Muscle of leg (tissue), 3 donors: ENCODE measurements at regions not wholly inside any gene's neighbourhood (a gene's known extent, or its start where the extent isn't known, plus 50 kb on each side); places are given as distances from the start of the nearest gene placed in this dataset.
"Not testable (repeated sequence)": the region's sequence is repeated elsewhere in the genome, so short reads cannot be mapped to it uniquely, and the experiment has no call there.

Experiments
- DNase-seq: peaks from one replicate; pipeline ENCODE4 v3.0.0; 2013
- H3K27ac ChIP-seq: one replicate; pipeline ENCODE4 v1.5.1; 2013; ENCODE audit warnings: mild to moderate bottlenecking, low read length, control low read depth
- H3K27me3 ChIP-seq: one replicate; pipeline ENCODE4 v1.6.1; 2013; ENCODE audit warnings: low read length; ENCODE audit not compliant: control insufficient read depth, insufficient read depth
- H3K36me3 ChIP-seq: one replicate; pipeline ENCODE4 v1.6.1; 2013; ENCODE audit warnings: low read length; ENCODE audit not compliant: control insufficient read depth, insufficient read depth
- H3K4me1 ChIP-seq: one replicate; pipeline ENCODE4 v1.6.1; 2013; ENCODE audit warnings: low read length; ENCODE audit not compliant: control insufficient read depth, insufficient read depth
- H3K4me3 ChIP-seq: one replicate; pipeline ENCODE4 v1.5.1; 2013; ENCODE audit warnings: low read length, control low read depth
- H3K9me3 ChIP-seq: replicated peaks from 2 replicates; pipeline ENCODE4 v1.6.1; 2013; ENCODE audit warnings: low read depth, low read length; ENCODE audit not compliant: control insufficient read depth
- WGBS: methylation state at CpG from one replicate; pipeline ENCODE4 v1.1.5; 2013; ENCODE audit warnings: missing lambda C conversion rate; ENCODE audit not compliant: insufficient coverage; 5-methylcytosine and 5-hydroxymethylcytosine counted together

GRCh38 chr14:106044949-106045596 is 518.7 kb downstream of the TMEM121 start:
- Histone ChIP-seq H3K27ac (no peak overlapping the region), H3K9me3 (peaks cover 38% of the 10 kb centered on the region), H3K4me1 (no peaks in the 10 kb centered on the region), H3K27me3 (no peaks in the 10 kb centered on the region), H3K36me3 (no peaks in the 10 kb centered on the region), H3K4me3 (no peak overlapping the region)
- peak; percentile 0 for DNase-seq
- WGBS = 48% methylated on average over 8 of the region's 9 CpGs

DNA sequence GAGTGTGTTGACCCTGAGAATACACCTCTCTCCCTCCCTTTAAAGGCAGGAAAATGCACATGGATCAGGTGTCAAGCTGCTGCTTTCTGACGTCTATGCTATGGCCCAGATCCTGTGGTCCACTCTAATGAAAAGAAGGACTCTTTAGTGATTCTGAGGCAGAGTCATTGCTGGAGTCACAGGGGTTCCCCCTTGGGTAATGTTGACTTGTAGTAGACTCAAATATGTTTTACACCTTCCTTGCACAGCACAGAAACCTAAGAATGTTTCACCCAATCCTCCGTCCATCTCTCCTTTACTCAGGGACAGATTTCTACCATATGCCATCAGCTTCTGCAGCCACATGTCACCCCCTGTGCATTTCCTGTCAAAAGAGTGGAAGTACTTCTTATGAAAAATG is 525.4 kb downstream of the TMEM121 start:
- Histone ChIP-seq H3K27me3 (no peaks in the 10 kb centered on the region), H3K27ac (no peak overlapping the region), H3K4me1 (no peaks in the 10 kb centered on the region), H3K9me3 (peaks cover 54% of the 10 kb centered on the region), H3K4me3 (no peak overlapping the region), H3K36me3 (no peaks in the 10 kb centered on the region)
- WGBS = 67% methylated on average over 1 of the region's 2 CpGs
- no peak for DNase-seq

DNA sequence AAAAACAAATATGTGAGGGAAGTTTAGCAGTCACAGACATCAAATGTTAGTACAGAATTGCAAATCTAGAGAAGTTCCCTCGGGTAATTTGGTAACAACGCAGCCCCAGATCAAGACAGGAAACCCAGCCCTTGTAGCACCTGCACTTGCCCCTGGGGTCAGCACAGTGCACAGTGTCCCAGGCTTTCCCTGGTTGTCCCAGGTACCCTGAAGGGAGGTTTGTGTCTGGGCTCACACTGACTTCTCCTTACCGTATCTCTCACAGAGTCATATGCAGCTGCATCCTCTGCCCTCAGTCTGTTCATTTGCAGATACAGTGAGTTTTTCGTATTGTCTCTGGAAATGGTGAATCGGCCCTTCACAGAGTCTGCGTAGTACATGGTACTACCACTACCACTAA is 528.9 kb downstream of the TMEM121 start:
- no peaks in the 10 kb centered on the region for H3K36me3 ChIP-seq
- peaks cover 53% of the 10 kb centered on the region for H3K9me3 ChIP-seq
- H3K4me3 ChIP-seq = no peak overlapping the region
- H3K27ac ChIP-seq = no peak overlapping the region
- DNase-seq = no peak
- H3K4me1 ChIP-seq = no peaks in the 10 kb centered on the region
- no peaks in the 10 kb centered on the region for H3K27me3 ChIP-seq
- 17% methylated on average over 2 of the region's 6 CpGs for WGBS

DNA sequence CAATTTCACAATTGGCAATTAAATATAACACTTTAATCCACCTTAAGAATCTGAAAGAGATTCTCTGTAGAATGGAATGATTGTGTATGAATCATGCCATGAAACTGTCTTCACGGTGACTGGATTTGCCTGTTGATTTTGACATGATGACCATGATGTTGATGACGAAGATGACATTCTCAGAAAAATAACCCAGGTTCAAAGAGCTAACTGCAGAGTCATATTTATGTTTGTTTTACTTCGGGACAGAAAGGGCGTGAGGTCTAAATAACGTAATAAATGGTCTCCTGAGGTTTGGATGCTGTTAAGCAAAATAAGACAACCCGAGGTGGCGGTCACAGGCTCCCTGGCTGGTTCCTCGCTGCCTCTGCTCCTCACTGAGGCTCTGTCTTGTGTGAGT is 532.0 kb downstream of the TMEM121 start:
- H3K4me3 ChIP-seq = no peak overlapping the region
- H3K27me3 ChIP-seq = no peaks in the 10 kb centered on the region
- H3K27ac ChIP-seq = no peak overlapping the region
- H3K4me1 ChIP-seq = no peaks in the 10 kb centered on the region
- peaks cover 43% of the 10 kb centered on the region for H3K9me3 ChIP-seq
- DNase-seq = no peak
- H3K36me3 ChIP-seq = no peaks in the 10 kb centered on the region
- WGBS = 38% methylated on average over 5 of the region's 8 CpGs

DNA sequence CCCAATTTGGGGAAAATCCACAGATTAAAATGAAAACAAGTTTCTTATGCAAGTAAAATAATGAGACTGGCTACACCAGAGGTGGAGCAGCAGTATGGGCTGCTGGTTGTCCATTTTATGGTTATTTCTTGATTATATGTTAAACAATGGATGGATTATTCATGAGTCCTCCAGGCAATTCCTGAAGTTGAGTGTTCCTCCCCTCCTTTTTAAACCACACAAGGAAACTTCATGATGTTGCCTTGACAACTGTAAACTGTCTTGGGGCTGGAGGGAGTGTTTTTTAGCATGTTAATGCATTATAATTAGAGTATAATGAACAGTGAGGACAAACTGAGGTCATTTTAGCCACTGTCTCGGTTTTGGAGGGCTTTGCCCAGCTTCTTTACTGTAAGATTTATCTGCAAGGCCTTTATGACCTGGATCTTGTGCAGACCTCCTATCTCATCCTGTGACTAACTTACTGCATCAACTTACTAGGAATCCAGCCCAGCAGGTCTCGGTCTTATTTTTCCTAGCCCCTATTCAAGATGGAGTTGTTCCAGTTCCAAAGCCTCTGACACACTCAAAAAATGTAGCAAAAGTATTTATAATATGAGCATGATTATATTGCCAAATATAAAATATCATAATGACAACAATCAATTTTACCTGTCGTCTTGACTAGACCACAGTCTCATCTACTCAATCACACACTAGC is 534.0 kb downstream of the TMEM121 start:
- DNase-seq = no peak
- Histone ChIP-seq H3K36me3 (no peaks in the 10 kb centered on the region), H3K9me3 (peaks cover 34% of the 10 kb centered on the region), H3K4me3 (no peak overlapping the region), H3K4me1 (no peaks in the 10 kb centered on the region), H3K27ac (no peak overlapping the region), H3K27me3 (no peaks in the 10 kb centered on the region)
- 0% methylated on average over 1 of the region's 3 CpGs for WGBS

DNA sequence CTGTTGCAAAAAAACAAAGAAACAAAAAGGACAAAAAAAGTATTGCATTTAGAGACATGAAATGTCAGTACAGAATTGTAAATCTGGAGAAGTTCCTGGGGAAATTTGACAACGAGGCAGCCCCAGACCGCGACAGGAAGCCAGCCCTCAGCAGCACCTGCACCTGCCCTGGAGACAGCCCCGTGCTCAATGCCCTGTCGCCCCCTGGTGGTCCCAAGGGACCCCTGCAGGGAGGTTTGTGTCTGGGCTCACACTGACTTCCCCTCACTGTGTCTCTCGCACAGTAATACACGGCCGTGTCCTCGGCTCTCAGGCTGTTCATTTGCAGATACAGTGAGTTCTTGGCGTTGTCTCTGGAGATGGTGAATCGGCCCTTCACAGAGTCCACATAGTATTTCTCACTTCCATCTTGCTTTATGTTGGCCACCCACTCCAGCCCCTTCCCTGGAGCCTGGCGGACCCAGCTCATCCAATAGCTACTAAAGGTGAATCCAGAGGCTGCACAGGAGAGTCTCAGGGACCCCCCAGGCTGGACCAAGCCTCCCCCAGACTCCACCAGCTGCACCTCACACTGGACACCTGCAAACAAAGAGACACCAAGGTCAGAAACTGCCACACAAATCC is 535.6 kb downstream of the TMEM121 start:
- H3K9me3 ChIP-seq = peaks cover 28% of the 10 kb centered on the region
- H3K27me3 ChIP-seq, H3K27ac ChIP-seq, DNase-seq, H3K4me1 ChIP-seq, H3K4me3 ChIP-seq, H3K36me3 ChIP-seq: not testable (repeated sequence)
- WGBS = 34% methylated on average over 8 of the region's 12 CpGs

DNA sequence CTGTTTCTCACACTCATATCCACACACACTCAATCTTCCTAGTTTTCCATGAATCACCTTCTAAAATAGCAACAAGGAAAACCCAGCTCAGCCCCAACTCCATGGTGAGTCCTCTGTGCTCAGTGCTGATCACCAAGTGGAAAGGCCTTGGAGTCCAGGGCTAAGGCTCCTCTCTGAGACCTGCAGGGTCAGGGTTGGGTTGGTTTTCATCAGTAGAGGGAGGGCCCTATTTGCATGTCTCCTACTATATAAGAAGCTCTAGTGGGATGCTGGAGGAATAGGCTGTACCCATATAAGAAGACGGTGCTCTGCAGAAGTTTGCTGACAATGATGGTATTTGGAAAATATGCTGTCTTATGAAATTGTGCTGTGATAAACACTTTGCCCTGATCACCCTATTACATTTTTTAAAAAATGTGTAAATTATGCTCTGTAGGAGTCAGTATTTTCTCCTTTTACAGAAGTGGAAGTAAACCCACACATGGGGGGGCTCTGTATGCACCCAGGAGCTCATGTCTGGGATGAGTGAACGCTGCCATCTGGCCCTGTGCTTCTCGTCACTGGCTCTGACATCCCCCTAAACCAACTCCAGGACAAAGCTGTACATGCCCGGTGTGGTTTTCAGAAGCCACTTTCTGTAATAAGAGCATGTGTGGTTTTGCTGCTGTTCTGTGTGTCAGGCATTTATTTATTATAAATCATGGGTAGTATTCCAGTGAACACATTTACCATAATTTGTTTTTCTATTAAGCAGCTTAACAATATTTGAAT is 536.3 kb downstream of the TMEM121 start:
- no peak for DNase-seq
- Histone ChIP-seq H3K27ac (no peak overlapping the region), H3K27me3 (no peaks in the 10 kb centered on the region), H3K9me3 (peaks cover 31% of the 10 kb centered on the region), H3K4me3 (no peak overlapping the region), H3K36me3 (no peaks in the 10 kb centered on the region), H3K4me1 (no peaks in the 10 kb centered on the region)
- WGBS = no CpG with 5 or more reads among the region's 4 CpGs

GRCh38 chr14:106067935-106068334 is 541.6 kb downstream of the TMEM121 start:
- H3K27ac ChIP-seq = no peak overlapping the region
- no peaks in the 10 kb centered on the region for H3K27me3 ChIP-seq
- H3K4me1 ChIP-seq = no peaks in the 10 kb centered on the region

GRCh38 chr14:106069804-106070625 is 543.6 kb downstream of the TMEM121 start:
- Histone ChIP-seq H3K9me3 (peaks cover 22% of the 10 kb centered on the region), H3K27me3 (no peaks in the 10 kb centered on the region), H3K36me3 (no peaks in the 10 kb centered on the region), H3K4me1 (no peaks in the 10 kb centered on the region), H3K27ac (no peak overlapping the region), H3K4me3 (no peak overlapping the region)
- WGBS = no CpG with 5 or more reads among the region's 3 CpGs
- no peak for DNase-seq

More at GRCh38 chr14:106067935-106068334, 541.6 kb downstream of the TMEM121 start:
- H3K9me3 ChIP-seq = peaks cover 19% of the 10 kb centered on the region
- no CpG with 5 or more reads among the region's 2 CpGs for WGBS
- DNase-seq = no peak
- no peak overlapping the region for H3K4me3 ChIP-seq
- no peaks in the 10 kb centered on the region for H3K36me3 ChIP-seq
